Stomach (tissue), 4 donors: ENCODE measurements at regions not wholly inside any gene's neighbourhood (a gene's known extent, or its start where the extent isn't known, plus 50 kb on each side); places are given as distances from the start of the nearest gene placed in this dataset.

ENCODE experiments used
- POLR2A ChIP-seq, 4 donors: fragments of 450-650 bp; IDR thresholded peaks; one replicate each; pipeline ENCODE4 v1.6.1; 2016; ENCODE audit warnings: antibody characterized with exemption in 4 of 4, control low read depth in 2 of 4, mild to moderate bottlenecking in 1 of 4, moderate library complexity in 1 of 4
- POLR2AphosphoS5 ChIP-seq, 3 donors: sonication (generic); formaldehyde crosslinking; IDR thresholded peaks; one replicate each; pipeline ENCODE4 v1.6.1; 2016; ENCODE audit warnings: antibody characterized with exemption in 3 of 3
- TF ChIP-seq, protein P1 (sequence below), 7 experiments: fragments of 450-650 bp in 4 of 7; fragments of 200-600 bp in 3 of 7; sonication (generic) in 3 of 7; IDR thresholded peaks; one replicate each; pipeline ENCODE4 v1.5.1; 2016 to 2019; ENCODE audit warnings: antibody characterized with exemption in 7 of 7, control low read depth in 2 of 7, mild to moderate bottlenecking in 1 of 7

DNA sequence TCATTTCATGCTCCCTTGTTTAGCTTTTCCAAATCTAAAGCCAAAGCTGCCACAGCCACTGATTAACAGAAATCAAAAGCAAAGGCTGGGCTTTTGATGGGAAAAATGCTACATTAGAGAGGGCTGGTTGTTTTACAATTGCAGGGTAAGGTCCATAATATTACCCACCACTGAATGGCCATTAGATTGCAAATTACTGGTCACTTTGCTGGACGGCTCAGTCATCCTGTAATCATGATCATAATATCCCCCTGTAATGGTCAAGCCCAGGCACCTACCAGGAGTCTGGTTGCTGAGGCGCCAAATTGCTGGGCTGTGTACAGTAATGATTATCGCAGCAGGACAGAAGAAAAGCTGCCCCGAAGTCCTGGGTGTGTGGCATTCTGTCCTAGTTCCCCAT is 286.5 kb downstream of the ZSWIM6 start:
- TF ChIP-seq, protein P1, sequence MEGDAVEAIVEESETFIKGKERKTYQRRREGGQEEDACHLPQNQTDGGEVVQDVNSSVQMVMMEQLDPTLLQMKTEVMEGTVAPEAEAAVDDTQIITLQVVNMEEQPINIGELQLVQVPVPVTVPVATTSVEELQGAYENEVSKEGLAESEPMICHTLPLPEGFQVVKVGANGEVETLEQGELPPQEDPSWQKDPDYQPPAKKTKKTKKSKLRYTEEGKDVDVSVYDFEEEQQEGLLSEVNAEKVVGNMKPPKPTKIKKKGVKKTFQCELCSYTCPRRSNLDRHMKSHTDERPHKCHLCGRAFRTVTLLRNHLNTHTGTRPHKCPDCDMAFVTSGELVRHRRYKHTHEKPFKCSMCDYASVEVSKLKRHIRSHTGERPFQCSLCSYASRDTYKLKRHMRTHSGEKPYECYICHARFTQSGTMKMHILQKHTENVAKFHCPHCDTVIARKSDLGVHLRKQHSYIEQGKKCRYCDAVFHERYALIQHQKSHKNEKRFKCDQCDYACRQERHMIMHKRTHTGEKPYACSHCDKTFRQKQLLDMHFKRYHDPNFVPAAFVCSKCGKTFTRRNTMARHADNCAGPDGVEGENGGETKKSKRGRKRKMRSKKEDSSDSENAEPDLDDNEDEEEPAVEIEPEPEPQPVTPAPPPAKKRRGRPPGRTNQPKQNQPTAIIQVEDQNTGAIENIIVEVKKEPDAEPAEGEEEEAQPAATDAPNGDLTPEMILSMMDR (IDR thresholded peaks at IDR 0.05) = no peak
- TF ChIP-seq POLR2A (IDR thresholded peaks at IDR 0.05) = no peak
- TF ChIP-seq POLR2AphosphoS5 (IDR thresholded peaks at IDR 0.05) = no peak
